ENCODE measurements at regions not wholly inside any gene's neighbourhood (a gene's known extent, or its start where the extent isn't known, plus 50 kb on each side); places are given as distances from the start of the nearest gene placed in this dataset.

DNA sequence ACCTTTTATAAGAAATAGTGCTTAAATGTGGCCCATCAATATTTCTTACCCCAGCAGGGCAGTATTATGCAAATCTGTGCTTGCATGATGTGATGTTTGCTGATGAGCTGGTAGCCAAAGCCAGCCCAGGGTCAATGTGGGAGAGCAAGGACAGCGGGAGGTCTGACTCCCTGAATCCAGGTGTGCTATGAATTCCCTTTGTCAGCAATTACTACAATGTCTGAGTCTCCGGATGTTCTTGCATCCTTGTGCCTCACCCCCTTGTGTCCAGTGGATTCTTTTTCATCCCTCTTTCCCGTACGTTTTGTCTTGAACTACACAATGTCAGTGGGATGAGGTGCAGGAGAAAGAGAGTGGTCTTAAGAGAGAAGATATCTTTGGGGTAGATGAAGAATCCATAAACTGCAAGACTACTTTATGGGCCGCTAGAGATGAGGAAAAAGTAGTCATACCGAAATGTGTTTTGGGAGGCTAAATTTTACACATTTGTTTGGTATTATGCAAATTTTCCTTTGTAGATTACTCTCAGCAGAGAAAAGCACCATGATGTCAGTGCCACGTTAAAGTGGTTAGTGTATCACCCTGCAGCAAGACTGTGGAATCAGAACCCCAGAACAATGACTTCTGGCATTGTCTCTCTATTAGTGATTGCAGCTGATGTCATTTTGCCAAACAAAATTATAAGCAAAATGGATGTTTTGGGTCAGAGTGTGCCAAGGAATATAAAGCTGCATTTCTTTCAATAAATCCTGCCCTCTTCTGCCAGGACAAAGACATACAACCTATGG lies 53.5 kb upstream of the TSHZ3 start:
- DNase-seq: no peak

DNA sequence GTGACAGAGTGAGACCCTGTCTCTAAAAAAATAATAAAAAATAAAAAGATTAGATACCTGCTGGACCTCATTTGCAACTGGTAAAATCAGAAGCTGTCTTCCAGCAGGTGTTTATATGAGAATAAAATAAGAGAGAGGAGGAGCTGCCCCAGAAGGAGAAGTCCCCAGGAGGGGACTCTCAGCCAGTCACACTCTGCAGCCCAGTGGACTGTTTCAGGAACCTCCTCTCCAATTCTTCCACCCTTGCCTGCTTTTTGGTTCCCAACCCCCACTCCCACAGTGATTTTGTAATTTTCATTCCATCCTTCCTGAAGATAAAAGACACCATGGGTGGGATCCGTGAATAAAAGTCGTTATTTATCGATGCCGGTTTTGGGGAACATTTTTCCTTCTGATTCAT lies 56.9 kb upstream of the TSHZ3 start:
- no peak for DNase-seq

DNA sequence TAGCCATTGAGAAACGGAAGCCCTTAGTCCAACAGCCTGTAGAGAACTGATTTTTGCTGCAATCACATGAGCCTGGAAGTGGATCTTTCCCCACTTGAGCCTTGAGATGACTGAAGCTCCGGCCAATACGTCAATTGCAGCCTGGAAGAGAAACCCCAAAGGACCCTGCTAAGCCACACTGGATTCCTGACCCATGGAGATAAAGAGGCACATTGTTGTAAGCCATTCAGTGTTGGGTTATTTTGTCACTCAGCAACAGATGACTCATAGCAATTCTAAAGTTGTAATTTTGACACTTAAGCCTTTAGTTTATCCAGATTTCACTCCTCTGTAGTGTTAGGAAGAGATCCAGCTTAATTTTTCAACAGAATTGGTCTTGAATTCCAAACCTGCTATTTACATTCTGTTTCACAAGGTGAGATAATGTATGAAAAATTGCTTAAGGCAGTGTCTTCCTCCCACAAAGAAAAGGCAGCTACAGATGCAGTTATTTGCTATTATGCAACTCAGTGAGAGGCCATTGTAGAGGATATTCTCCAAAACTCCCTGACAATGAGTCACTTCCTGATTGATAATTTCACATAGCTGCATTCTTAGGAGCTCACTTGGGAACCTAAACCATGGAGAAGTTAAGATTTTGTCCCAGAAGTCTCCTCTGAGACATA lies 59.4 kb upstream of the TSHZ3 start:
- DNase-seq: no peak

GRCh38 chr19:31413353-31413752 lies 64.1 kb upstream of the TSHZ3 start:
- no peak for DNase-seq

- DNase-seq: no peak
These were observed 66.1 kb upstream of the TSHZ3 start for GRCh38 chr19:31415322-31415721.

DNA sequence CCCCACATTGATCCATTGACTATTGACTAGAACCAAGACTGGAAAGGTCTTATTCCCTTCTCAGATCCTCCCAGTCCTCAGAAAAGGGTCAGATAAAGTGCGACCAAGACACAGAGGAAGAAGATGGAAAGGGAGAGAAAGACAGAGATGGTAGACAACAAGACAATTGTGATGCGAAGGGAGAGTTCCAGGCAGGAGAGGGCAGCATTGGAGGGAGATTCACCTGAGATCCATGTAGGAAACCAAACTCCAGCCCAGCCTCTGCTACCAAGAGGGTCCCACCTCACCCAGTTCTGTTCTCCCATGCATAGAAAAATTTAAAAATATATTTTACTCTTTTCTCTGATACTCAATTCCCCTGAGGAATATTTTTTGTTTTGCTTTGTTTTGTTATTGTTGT lies 67.3 kb upstream of the TSHZ3 start:
- DNase-seq: no peak

- DNase-seq: no peak
These were observed 68.8 kb upstream of the TSHZ3 start for GRCh38 chr19:31418055-31418454.

- no peak for DNase-seq
These were observed 69.6 kb upstream of the TSHZ3 start for GRCh38 chr19:31418692-31419430.

GRCh38 chr19:31419871-31420445 lies 70.7 kb upstream of the TSHZ3 start:
- no peak for DNase-seq

GRCh38 chr19:31421082-31421481 lies 71.8 kb upstream of the TSHZ3 start:
- DNase-seq: no peak

DNA sequence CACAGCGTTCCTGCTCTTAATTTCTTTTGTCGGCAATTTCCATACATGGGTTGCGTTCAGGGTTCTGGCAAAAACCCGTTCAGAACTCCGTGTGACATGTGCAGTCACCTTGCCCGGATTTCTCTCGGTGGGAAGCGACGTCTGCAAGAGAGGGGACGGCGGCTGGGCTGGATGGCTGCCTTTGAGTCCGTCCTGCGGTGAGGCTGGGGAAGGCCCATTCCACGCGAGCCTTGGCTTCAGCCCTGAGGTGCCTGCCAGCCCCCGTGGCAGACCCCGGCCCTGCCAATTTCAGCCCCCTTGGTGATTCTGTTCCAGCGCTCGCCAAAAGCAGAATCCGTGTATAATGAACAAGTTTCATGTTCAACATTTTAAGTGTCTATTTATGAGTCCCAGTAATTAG lies 72.6 kb upstream of the TSHZ3 start:
- DNase-seq: no peak

DNA sequence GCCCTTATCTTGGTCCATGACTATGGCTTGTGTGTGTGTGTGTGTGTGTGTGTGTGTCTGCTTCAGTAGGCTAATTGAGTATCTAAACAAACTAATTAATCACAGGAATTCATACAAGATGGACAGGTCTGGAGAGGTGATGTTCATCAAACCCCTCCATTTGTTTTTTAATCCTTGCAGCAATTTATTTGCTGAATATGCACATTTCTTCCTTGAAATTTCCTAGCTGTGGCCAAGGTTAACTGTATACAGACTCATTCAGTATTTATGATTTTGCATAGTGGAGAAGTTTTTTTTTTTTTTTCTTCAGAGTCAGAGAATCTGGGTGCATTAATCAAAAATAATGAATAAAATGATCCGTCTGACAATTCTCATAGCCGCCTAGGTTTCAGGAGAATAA lies 74.7 kb upstream of the TSHZ3 start:
- no peak for DNase-seq

- DNase-seq: no peak
These were observed 75.8 kb upstream of the TSHZ3 start for GRCh38 chr19:31424861-31425620.

DNA sequence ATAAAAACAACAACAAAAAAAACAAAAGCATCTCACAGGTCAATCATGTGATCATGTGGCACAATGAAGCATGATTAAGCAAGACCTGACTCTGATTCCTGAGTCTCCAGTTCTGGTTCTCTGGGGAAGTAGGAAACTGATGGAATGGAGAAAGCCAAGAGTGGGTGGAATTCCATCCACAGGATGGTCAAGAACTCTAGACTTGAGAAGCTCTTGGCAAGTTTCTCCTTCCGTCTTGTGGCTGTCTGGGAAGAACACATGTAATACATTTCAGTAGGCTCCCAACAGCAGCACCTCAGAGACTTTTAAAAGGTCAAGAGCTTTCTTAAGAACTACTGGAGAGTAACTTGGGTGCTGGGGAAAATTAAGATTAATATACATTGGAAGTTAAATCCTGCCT lies 78.6 kb upstream of the TSHZ3 start:
- no peak for DNase-seq

DNA sequence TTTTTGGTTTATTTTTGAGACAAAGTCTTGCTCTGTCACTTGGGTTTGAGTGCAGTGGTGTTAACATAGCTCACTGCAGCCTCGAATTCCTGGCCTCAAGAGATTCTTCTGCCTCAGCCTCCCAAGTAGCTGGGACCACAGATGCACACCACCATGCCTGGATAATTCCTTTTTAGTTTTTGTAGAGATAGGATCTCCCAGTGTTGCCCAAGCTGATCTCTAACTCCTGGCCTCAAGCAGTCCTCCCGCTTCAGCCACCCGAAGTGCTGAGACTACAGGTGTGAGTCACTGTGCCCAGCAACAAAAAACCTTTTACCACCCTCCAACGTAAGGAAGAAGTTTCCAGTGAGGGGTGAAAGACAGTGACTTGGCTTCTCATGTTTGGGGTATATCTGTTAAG lies 81.1 kb upstream of the TSHZ3 start:
- no peak for DNase-seq

GRCh38 chr19:31432201-31432810 lies 83.1 kb upstream of the TSHZ3 start:
- no peak for DNase-seq

- no peak for DNase-seq
These were observed 87.0 kb upstream of the TSHZ3 start for GRCh38 chr19:31436121-31436776.

GRCh38 chr19:31438401-31439269 lies 89.4 kb upstream of the TSHZ3 start:
- no peak for DNase-seq

GRCh38 chr19:31439270-31439573 lies 90.0 kb upstream of the TSHZ3 start:
- no peak for DNase-seq

DNA sequence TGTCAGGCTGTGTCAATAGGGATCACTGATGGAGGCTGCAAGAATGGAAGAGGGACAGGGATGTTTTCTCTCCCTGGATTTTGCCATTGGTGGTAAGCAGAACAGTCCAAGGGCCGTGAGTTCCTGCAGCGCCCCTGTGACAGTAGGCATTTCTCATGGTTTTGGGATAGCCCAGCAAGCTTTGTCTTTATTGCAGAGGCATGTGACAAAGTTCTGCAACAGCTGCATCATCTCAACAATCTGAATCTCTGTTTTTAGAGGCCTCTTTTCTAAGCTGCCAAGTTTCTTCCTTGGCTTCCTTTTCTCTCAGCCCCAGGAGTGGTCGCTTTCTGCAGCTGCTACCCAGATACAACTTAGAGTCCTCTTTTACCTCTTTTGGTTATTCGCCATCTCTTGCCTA lies 95.7 kb upstream of the TSHZ3 start:
- DNase-seq: no peak

DNA sequence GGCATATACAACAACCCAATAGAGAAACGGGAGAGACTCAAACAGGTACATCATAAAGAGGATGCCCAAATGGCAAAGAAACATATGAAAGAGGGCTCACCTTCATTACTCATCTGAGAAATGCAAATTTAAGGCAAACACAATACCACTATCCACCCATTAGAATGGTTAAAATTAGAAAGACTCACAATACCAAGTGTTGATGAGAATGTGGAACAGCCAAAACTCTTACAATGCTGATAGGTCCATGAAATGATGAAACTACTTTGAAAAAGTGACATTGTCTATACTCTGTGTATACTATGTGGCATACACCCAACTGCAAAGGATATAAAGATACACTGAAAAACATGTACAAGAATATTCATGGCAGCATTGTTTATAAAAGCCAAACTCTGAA lies 96.2 kb upstream of the TSHZ3 start:
- DNase-seq: no peak

Data from left hindlimb (tissue), 1 donor.